ENCODE measurements at regions not wholly inside any gene's neighbourhood (a gene's known extent, or its start where the extent isn't known, plus 50 kb on each side); places are given as distances from the start of the nearest gene placed in this dataset.
"Not testable (repeated sequence)": the region's sequence is repeated elsewhere in the genome, so short reads cannot be mapped to it uniquely, and the experiment has no call there.

GRCh38 chr10:123221418-123221817 lies 67.2 kb downstream of the BUB3 start:
- DNase-seq, result no peak
- no peak overlapping the region for H3K27ac ChIP-seq
- no peaks in the 10 kb centered on the region for H3K4me1 ChIP-seq
- H3K4me3 ChIP-seq, result no peak overlapping the region
- no peaks in the 10 kb centered on the region for H3K36me3 ChIP-seq
- H3K27me3 ChIP-seq, result no peaks in the 10 kb centered on the region
- no peak for ATAC-seq
- peaks cover 0 to 4% (median 0%) of the 10 kb centered on the region in 12 donors for H3K9me3 ChIP-seq
- TF ChIP-seq POLR2A (IDR thresholded peaks at IDR 0.05), result no peak
- TF ChIP-seq CTCF (IDR thresholded peaks at IDR 0.05), result no peak
- intact Hi-C loops (cut with DNase I), result no loop called here

- Histone ChIP-seq H3K27me3 (no peaks in the 10 kb centered on the region), H3K9me3 (no peaks in the 10 kb centered on the region), H3K4me3 (no peak overlapping the region), H3K27ac (no peak overlapping the region), H3K36me3 (no peaks in the 10 kb centered on the region), H3K4me1 (no peaks in the 10 kb centered on the region)
- TF ChIP-seq CTCF (IDR thresholded peaks at IDR 0.05) (no peak), POLR2A (IDR thresholded peaks at IDR 0.05) (no peak)
- intact Hi-C loops (cut with DNase I), result no loop called here
- 44 to 59% (median 51%) methylated on average over 4 of the region's 4 CpGs for WGBS, 4 donors
- no peak for DNase-seq
- ATAC-seq, result no peak
These were observed 68.6 kb downstream of the BUB3 start for GRCh38 chr10:123222832-123223231.

DNA sequence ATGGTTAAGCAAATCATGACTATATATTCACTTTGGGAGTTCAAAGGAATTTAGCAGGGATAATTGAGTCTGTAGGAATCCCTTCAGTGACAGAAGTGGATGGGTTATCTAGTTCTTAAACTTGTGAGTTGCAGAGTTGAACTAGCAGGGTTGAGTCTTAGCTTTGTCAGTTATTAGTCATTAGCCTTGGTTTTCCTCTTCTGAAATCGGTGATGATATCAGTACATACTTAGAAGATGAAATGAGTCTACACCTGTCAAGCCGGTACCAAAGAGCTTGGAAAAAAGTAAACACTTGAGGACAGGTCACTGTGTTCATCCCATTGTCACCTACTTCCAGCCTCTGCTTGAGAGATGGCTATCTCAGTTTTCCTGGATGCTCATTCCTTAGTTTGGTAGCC lies 73.5 kb downstream of the BUB3 start:
- H3K4me1 ChIP-seq, result no peaks in the 10 kb centered on the region
- no peak for TF ChIP-seq CTCF (IDR thresholded peaks at IDR 0.05)
- TF ChIP-seq POLR2A (IDR thresholded peaks at IDR 0.05), result no peak
- intact Hi-C loops (cut with DNase I), result no loop called here
- no peaks in the 10 kb centered on the region for H3K27me3 ChIP-seq
- WGBS, 4 donors, result 67 to 96% (median 85%) methylated on average over 2 of the region's 2 CpGs
- peaks cover 0 to 11% (median 0%) of the 10 kb centered on the region in 9 donors for H3K36me3 ChIP-seq
- H3K4me3 ChIP-seq, result no peak overlapping the region
- no peak overlapping the region for H3K27ac ChIP-seq
- peaks cover 0 to 11% (median 0%) of the 10 kb centered on the region in 12 donors for H3K9me3 ChIP-seq
- DNase-seq (no peak), ATAC-seq (no peak)

DNA sequence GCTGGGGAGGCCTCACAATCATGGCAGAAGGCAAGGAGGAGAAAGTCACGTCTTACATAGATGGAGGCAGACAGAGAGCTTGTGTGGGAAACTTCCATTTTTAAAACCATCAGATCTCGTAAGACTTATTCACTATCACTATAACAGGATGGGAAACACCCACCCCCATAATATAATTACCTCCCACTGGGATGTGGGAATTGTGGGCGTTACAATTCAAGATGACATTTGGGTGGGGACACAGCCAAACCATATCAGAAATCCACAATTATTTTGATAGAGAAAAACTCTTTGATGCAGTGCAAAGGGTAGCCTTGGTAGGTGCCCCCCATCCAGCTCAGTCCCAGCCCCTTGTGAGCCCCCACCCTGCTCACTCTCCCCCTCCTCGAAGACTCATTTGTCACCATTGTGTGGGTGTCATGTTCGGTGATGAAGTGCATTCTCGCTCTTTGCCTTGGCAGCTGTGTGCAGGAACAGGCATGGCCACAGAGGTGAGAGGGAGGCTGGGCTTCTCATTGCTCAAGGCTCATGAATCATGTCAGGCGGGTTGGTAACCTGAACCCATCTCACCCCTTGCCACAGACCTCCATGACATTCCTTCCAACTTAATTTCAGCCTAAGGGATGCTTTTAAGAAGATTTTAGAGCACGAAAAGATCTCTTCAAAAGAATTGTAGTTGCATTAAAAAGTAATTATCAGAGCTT lies 75.9 kb downstream of the BUB3 start:
- DNase-seq (no peak), ATAC-seq (no peak)
- Histone ChIP-seq H3K36me3 (peaks cover 0 to 11% (median 0%) of the 10 kb centered on the region in 9 donors), H3K4me1 (no peaks in the 10 kb centered on the region), H3K27me3 (no peaks in the 10 kb centered on the region), H3K27ac (no peak overlapping the region), H3K9me3 (peaks cover 0 to 27% (median 9%) of the 10 kb centered on the region in 12 donors), H3K4me3 (no peak overlapping the region)
- intact Hi-C loops (cut with DNase I), result no loop called here
- 88 to 92% (median 91%) methylated on average over 8 of the region's 8 CpGs for WGBS, 4 donors
- TF ChIP-seq POLR2A (IDR thresholded peaks at IDR 0.05), result no peak
- TF ChIP-seq CTCF (IDR thresholded peaks at IDR 0.05), result no peak

- 87 to 94% (median 94%) methylated on average over 1 of the region's 1 CpG for WGBS, 4 donors
- ATAC-seq; DNase-seq; H3K4me3 ChIP-seq; intact Hi-C loops (cut with DNase I); H3K27ac ChIP-seq; H3K27me3 ChIP-seq; H3K4me1 ChIP-seq: not testable (repeated sequence)
- Histone ChIP-seq H3K36me3 (peaks cover 0 to 11% (median 0%) of the 10 kb centered on the region in 9 donors), H3K9me3 (peaks cover 0 to 33% (median 16%) of the 10 kb centered on the region in 12 donors)
These were observed 78.7 kb downstream of the BUB3 start for GRCh38 chr10:123232879-123233278.

DNA sequence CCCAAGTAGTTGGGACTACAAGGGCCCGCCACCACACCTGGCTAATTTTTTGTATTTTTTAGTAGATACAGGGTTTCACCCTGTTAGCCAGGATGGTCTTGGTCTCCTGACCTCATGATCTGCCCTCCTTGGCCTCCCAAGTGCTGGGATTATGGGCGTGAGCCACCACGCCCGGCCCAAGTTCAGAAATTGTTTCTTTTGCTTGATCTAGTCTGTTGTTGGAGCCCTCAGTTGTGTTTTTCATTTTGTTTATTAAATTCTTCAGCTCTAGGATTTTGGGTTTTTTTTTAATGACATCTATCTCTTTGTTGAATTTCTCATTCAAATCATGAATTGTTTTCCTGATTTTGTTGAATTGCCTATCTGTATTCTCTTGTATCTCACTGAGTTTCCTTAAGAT lies 80.8 kb downstream of the BUB3 start:
- ATAC-seq; H3K27me3 ChIP-seq; DNase-seq; H3K4me1 ChIP-seq; intact Hi-C loops (cut with DNase I); H3K36me3 ChIP-seq; H3K27ac ChIP-seq; H3K4me3 ChIP-seq: not testable (repeated sequence)
- H3K9me3 ChIP-seq, result peaks cover 0 to 33% (median 16%) of the 10 kb centered on the region in 12 donors
- 95 to 98% (median 97%) methylated on average over 4 of the region's 4 CpGs for WGBS, 4 donors
